ENCODE measurements at regions not wholly inside any gene's neighbourhood (a gene's known extent, or its start where the extent isn't known, plus 50 kb on each side); places are given as distances from the start of the nearest gene placed in this dataset.

- CTCF ChIA-PET: interaction anchor here (1.4 kb wide), 1 partner anchor 22 kb away, joined by 3 read pairs; no protein-coding TSS in a partner anchor
- Histone ChIP-seq H3K36me3 (ENCODE audit: control insufficient read depth in 4 of 4, insufficient read depth in 4 of 4, low read length in 3 of 4) (no peaks in the 10 kb centered on the region), H3K9me3 (ENCODE audit: control extremely low read depth in 1 of 5, control insufficient read depth in 4 of 5, insufficient read depth in 2 of 5, low read depth in 1 of 5, low read length in 4 of 5) (no peaks in the 10 kb centered on the region), H3K27ac (ENCODE audit: insufficient read depth in 1 of 2, low read depth in 1 of 2, low read length in 2 of 2, poor library complexity in 1 of 2, severe bottlenecking in 2 of 2) (no peak overlapping the region), H3K27me3 (replicated peaks in 2 of 5; ENCODE audit: control insufficient read depth in 4 of 5, insufficient read depth in 5 of 5, low read length in 4 of 5) (no peaks in the 10 kb centered on the region), H3K4me1 (ENCODE audit: control extremely low read depth in 1 of 4, control insufficient read depth in 4 of 4, insufficient read depth in 4 of 4, low read length in 3 of 4) (peaks cover 0 to 3% (median 0%) of the 10 kb centered on the region in 4 experiments), H3K4me3 (ENCODE audit: control insufficient read depth in 1 of 7, extremely low read depth in 1 of 7, insufficient read depth in 4 of 7, low read depth in 2 of 7, low read length in 6 of 7) (no peak overlapping the region)
- no peak for DNase-seq
- 100% methylated on average over 1 of the region's 2 CpGs for WGBS (ENCODE audit: insufficient coverage)
- POLR2A ChIA-PET: no interaction called here
Observed at GRCh38 chr18:38887671-38888020, 1322.0 kb upstream of the CELF4 start.

GRCh38 chr18:38886861-38887670 lies 1321.5 kb upstream of the CELF4 start:
- CTCF ChIA-PET: no interaction called here
- H3K4me3 ChIP-seq (ENCODE audit: control insufficient read depth in 1 of 7, extremely low read depth in 1 of 7, insufficient read depth in 4 of 7, low read depth in 2 of 7, low read length in 6 of 7): no peak overlapping the region
- POLR2A ChIA-PET: no interaction called here

GRCh38 chr18:38886235-38886634 lies 1320.6 kb upstream of the CELF4 start:
- no peaks in the 10 kb centered on the region for H3K36me3 ChIP-seq (ENCODE audit: control insufficient read depth in 4 of 4, insufficient read depth in 4 of 4, low read length in 3 of 4)
- no peaks in the 10 kb centered on the region for H3K9me3 ChIP-seq (ENCODE audit: control extremely low read depth in 1 of 5, control insufficient read depth in 4 of 5, insufficient read depth in 2 of 5, low read depth in 1 of 5, low read length in 4 of 5)
- no peak for DNase-seq
- peaks cover 0 to 3% (median 0%) of the 10 kb centered on the region in 4 experiments for H3K4me1 ChIP-seq (ENCODE audit: control extremely low read depth in 1 of 4, control insufficient read depth in 4 of 4, insufficient read depth in 4 of 4, low read length in 3 of 4)
- CTCF ChIA-PET: no interaction called here
- 85% methylated on average over 2 of the region's 2 CpGs for WGBS (ENCODE audit: insufficient coverage)
- no peak overlapping the region for H3K4me3 ChIP-seq (ENCODE audit: control insufficient read depth in 1 of 7, extremely low read depth in 1 of 7, insufficient read depth in 4 of 7, low read depth in 2 of 7, low read length in 6 of 7)
- H3K27me3 ChIP-seq (replicated peaks in 2 of 5; ENCODE audit: control insufficient read depth in 4 of 5, insufficient read depth in 5 of 5, low read length in 4 of 5): no peaks in the 10 kb centered on the region
- POLR2A ChIA-PET: no interaction called here
- no peak overlapping the region for H3K27ac ChIP-seq (ENCODE audit: insufficient read depth in 1 of 2, low read depth in 1 of 2, low read length in 2 of 2, poor library complexity in 1 of 2, severe bottlenecking in 2 of 2)

More at GRCh38 chr18:38886861-38887670, 1321.5 kb upstream of the CELF4 start:
- H3K4me1 ChIP-seq (ENCODE audit: control extremely low read depth in 1 of 4, control insufficient read depth in 4 of 4, insufficient read depth in 4 of 4, low read length in 3 of 4): peaks cover 0 to 3% (median 0%) of the 10 kb centered on the region in 4 experiments
- no peaks in the 10 kb centered on the region for H3K36me3 ChIP-seq (ENCODE audit: control insufficient read depth in 4 of 4, insufficient read depth in 4 of 4, low read length in 3 of 4)
- H3K27me3 ChIP-seq (replicated peaks in 2 of 5; ENCODE audit: control insufficient read depth in 4 of 5, insufficient read depth in 5 of 5, low read length in 4 of 5): no peaks in the 10 kb centered on the region
- H3K9me3 ChIP-seq (ENCODE audit: control extremely low read depth in 1 of 5, control insufficient read depth in 4 of 5, insufficient read depth in 2 of 5, low read depth in 1 of 5, low read length in 4 of 5): no peaks in the 10 kb centered on the region
- 80% methylated on average over 1 of the region's 4 CpGs for WGBS (ENCODE audit: insufficient coverage)
- H3K27ac ChIP-seq (ENCODE audit: insufficient read depth in 1 of 2, low read depth in 1 of 2, low read length in 2 of 2, poor library complexity in 1 of 2, severe bottlenecking in 2 of 2): no peak overlapping the region
- no peak for DNase-seq

GRCh38 chr18:38884050-38884449 lies 1318.5 kb upstream of the CELF4 start:
- Histone ChIP-seq H3K27me3 (replicated peaks in 2 of 5; ENCODE audit: control insufficient read depth in 4 of 5, insufficient read depth in 5 of 5, low read length in 4 of 5) (no peaks in the 10 kb centered on the region), H3K27ac (ENCODE audit: insufficient read depth in 1 of 2, low read depth in 1 of 2, low read length in 2 of 2, poor library complexity in 1 of 2, severe bottlenecking in 2 of 2) (no peak overlapping the region), H3K9me3 (ENCODE audit: control extremely low read depth in 1 of 5, control insufficient read depth in 4 of 5, insufficient read depth in 2 of 5, low read depth in 1 of 5, low read length in 4 of 5) (no peaks in the 10 kb centered on the region), H3K4me1 (ENCODE audit: control extremely low read depth in 1 of 4, control insufficient read depth in 4 of 4, insufficient read depth in 4 of 4, low read length in 3 of 4) (peaks cover 0 to 3% (median 0%) of the 10 kb centered on the region in 4 experiments), H3K4me3 (ENCODE audit: control insufficient read depth in 1 of 7, extremely low read depth in 1 of 7, insufficient read depth in 4 of 7, low read depth in 2 of 7, low read length in 6 of 7) (no peak overlapping the region), H3K36me3 (ENCODE audit: control insufficient read depth in 4 of 4, insufficient read depth in 4 of 4, low read length in 3 of 4) (no peaks in the 10 kb centered on the region)
- no peak for DNase-seq
- 83% methylated on average over 1 of the region's 2 CpGs for WGBS (ENCODE audit: insufficient coverage)
- ChIA-PET POLR2A (no interaction called here), CTCF (interaction anchor here (1.0 kb wide), 1 partner anchor 44 kb away, joined by 3 read pairs; no protein-coding TSS in a partner anchor)

- H3K36me3 ChIP-seq (ENCODE audit: control insufficient read depth in 4 of 4, insufficient read depth in 4 of 4, low read length in 3 of 4): no peaks in the 10 kb centered on the region
- CTCF ChIA-PET: interaction anchor here (1.0 kb wide), 1 partner anchor 305 kb away, joined by 3 read pairs; no protein-coding TSS in a partner anchor
- no peak overlapping the region for H3K27ac ChIP-seq (ENCODE audit: insufficient read depth in 1 of 2, low read depth in 1 of 2, low read length in 2 of 2, poor library complexity in 1 of 2, severe bottlenecking in 2 of 2)
- WGBS (ENCODE audit: insufficient coverage): 100% methylated on average over 2 of the region's 4 CpGs
- no peak overlapping the region for H3K4me3 ChIP-seq (ENCODE audit: control insufficient read depth in 1 of 7, extremely low read depth in 1 of 7, insufficient read depth in 4 of 7, low read depth in 2 of 7, low read length in 6 of 7)
- POLR2A ChIA-PET: no interaction called here
- no peak for DNase-seq
- H3K9me3 ChIP-seq (ENCODE audit: control extremely low read depth in 1 of 5, control insufficient read depth in 4 of 5, insufficient read depth in 2 of 5, low read depth in 1 of 5, low read length in 4 of 5): no peaks in the 10 kb centered on the region
- peaks cover 0 to 3% (median 0%) of the 10 kb centered on the region in 4 experiments for H3K4me1 ChIP-seq (ENCODE audit: control extremely low read depth in 1 of 4, control insufficient read depth in 4 of 4, insufficient read depth in 4 of 4, low read length in 3 of 4)
- H3K27me3 ChIP-seq (replicated peaks in 2 of 5; ENCODE audit: control insufficient read depth in 4 of 5, insufficient read depth in 5 of 5, low read length in 4 of 5): no peaks in the 10 kb centered on the region
Observed at GRCh38 chr18:38883111-38883510, 1317.5 kb upstream of the CELF4 start.

- Histone ChIP-seq H3K27me3 (replicated peaks in 2 of 5; ENCODE audit: control insufficient read depth in 4 of 5, insufficient read depth in 5 of 5, low read length in 4 of 5) (no peaks in the 10 kb centered on the region), H3K4me1 (ENCODE audit: control extremely low read depth in 1 of 4, control insufficient read depth in 4 of 4, insufficient read depth in 4 of 4, low read length in 3 of 4) (no peaks in the 10 kb centered on the region), H3K4me3 (ENCODE audit: control insufficient read depth in 1 of 7, extremely low read depth in 1 of 7, insufficient read depth in 4 of 7, low read depth in 2 of 7, low read length in 6 of 7) (no peak overlapping the region), H3K27ac (ENCODE audit: insufficient read depth in 1 of 2, low read depth in 1 of 2, low read length in 2 of 2, poor library complexity in 1 of 2, severe bottlenecking in 2 of 2) (no peak overlapping the region), H3K36me3 (ENCODE audit: control insufficient read depth in 4 of 4, insufficient read depth in 4 of 4, low read length in 3 of 4) (no peaks in the 10 kb centered on the region), H3K9me3 (ENCODE audit: control extremely low read depth in 1 of 5, control insufficient read depth in 4 of 5, insufficient read depth in 2 of 5, low read depth in 1 of 5, low read length in 4 of 5) (no peaks in the 10 kb centered on the region)
- WGBS (ENCODE audit: insufficient coverage): no CpG with 5 or more reads among the region's 1 CpG
- ChIA-PET POLR2A (no interaction called here), CTCF (no interaction called here)
- no peak for DNase-seq
Observed at GRCh38 chr18:38879871-38880270, 1314.3 kb upstream of the CELF4 start.

GRCh38 chr18:38872342-38872741 lies 1306.7 kb upstream of the CELF4 start:
- ChIA-PET POLR2A (no interaction called here), CTCF (no interaction called here)
- Histone ChIP-seq H3K27ac (ENCODE audit: insufficient read depth in 1 of 2, low read depth in 1 of 2, low read length in 2 of 2, poor library complexity in 1 of 2, severe bottlenecking in 2 of 2) (no peak overlapping the region), H3K9me3 (ENCODE audit: control extremely low read depth in 1 of 5, control insufficient read depth in 4 of 5, insufficient read depth in 2 of 5, low read depth in 1 of 5, low read length in 4 of 5) (no peaks in the 10 kb centered on the region), H3K4me3 (ENCODE audit: control insufficient read depth in 1 of 7, extremely low read depth in 1 of 7, insufficient read depth in 4 of 7, low read depth in 2 of 7, low read length in 6 of 7) (no peak overlapping the region), H3K27me3 (replicated peaks in 2 of 5; ENCODE audit: control insufficient read depth in 4 of 5, insufficient read depth in 5 of 5, low read length in 4 of 5) (no peaks in the 10 kb centered on the region), H3K36me3 (ENCODE audit: control insufficient read depth in 4 of 4, insufficient read depth in 4 of 4, low read length in 3 of 4) (no peaks in the 10 kb centered on the region), H3K4me1 (ENCODE audit: control extremely low read depth in 1 of 4, control insufficient read depth in 4 of 4, insufficient read depth in 4 of 4, low read length in 3 of 4) (peaks cover 0 to 3% (median 0%) of the 10 kb centered on the region in 4 experiments)
- no peak for DNase-seq
- 100% methylated on average over 1 of the region's 3 CpGs for WGBS (ENCODE audit: insufficient coverage)
